ENCODE measurements at regions not wholly inside any gene's neighbourhood (a gene's known extent, or its start where the extent isn't known, plus 50 kb on each side); places are given as distances from the start of the nearest gene placed in this dataset.

- TF ChIP-seq CTCF (conservative IDR thresholded peaks at IDR 0.05 in 1 of 2, IDR thresholded peaks at IDR 0.05 in 1 of 2; ENCODE audit: extremely low read depth in 1 of 2, insufficient read depth in 1 of 2, low read depth in 1 of 2, low read length in 2 of 2): no peak
- no peak for TF ChIP-seq EZH2 (IDR thresholded peaks at IDR 0.05; ENCODE audit: borderline replicate concordance, low read length)
Measured at GRCh38 chr4:187436251-187436650, 559.3 kb upstream of the ZFP42 start.

Measured in mammary epithelial cell (primary cell).